Caco-2 (cell line): ENCODE measurements at regions not wholly inside any gene's neighbourhood (a gene's known extent, or its start where the extent isn't known, plus 50 kb on each side); places are given as distances from the start of the nearest gene placed in this dataset.

ENCODE experiments used
- BruUV-seq: library from RNA; stranded (reverse); fragments of 400-500 nt; replicated peaks from 2 replicates; lab custom pipeline; 2021; lab: Mats Ljungman, UMichigan
- CTCF ChIA-PET: fragments of 300-600 bp; sonication (Branson Sonifier 250); formaldehyde crosslinking; loops from one replicate; lab custom pipeline; 2022; ENCODE audit warnings: antibody characterized with exemption; lab: Charles Lee
- POLR2A ChIA-PET: fragments of 300-600 bp; sonication (Branson Sonifier 250); formaldehyde crosslinking; loops from one replicate; lab custom pipeline; 2022; ENCODE audit warnings: antibody characterized with exemption; lab: Charles Lee
- DNase-seq, 2 experiments: peaks; one replicate each; pipeline versions ENCODE4 v3.0.0 to v3.0.0-alpha.2; 2020 to 2022
- H3K27me3 ChIP-seq: replicated peaks from 2 replicates; pipeline ENCODE4 v1.6.0; 2011; ENCODE audit warnings: low read length; ENCODE audit not compliant: control insufficient read depth, insufficient read depth
- H3K36me3 ChIP-seq: 2 replicates; pipeline ENCODE4 v1.5.1; 2011; ENCODE audit warnings: low read length; ENCODE audit not compliant: control insufficient read depth, insufficient read depth
- H3K4me1 ChIP-seq: fragments of 250-450 bp; sonication (Bioruptor Pico); 2 replicates; pipeline ENCODE4 v1.5.1; 2020; ENCODE audit warnings: mild to moderate bottlenecking
- H3K4me3 ChIP-seq: 2 replicates; pipeline ENCODE4 v1.5.1; 2011; ENCODE audit warnings: low read depth, mild to moderate bottlenecking, control low read depth, low read length
- H3K9me3 ChIP-seq: fragments of 250-450 bp; sonication (Bioruptor Pico); 2 replicates; pipeline ENCODE4 v1.5.1; 2020; ENCODE audit warnings: mild to moderate bottlenecking, moderate library complexity
- H3K27ac Mint-ChIP-seq: one replicate; pipeline ENCODE4 v1.8.0; 2022; ENCODE audit warnings: mixed read lengths; ENCODE audit not compliant: unreplicated experiment
- H3K27me3 Mint-ChIP-seq: one replicate; pipeline ENCODE4 v1.8.0; 2022; ENCODE audit warnings: mixed read lengths; ENCODE audit not compliant: insufficient read depth, unreplicated experiment
- H3K36me3 Mint-ChIP-seq: one replicate; pipeline ENCODE4 v1.8.0; 2022; ENCODE audit warnings: mild to moderate bottlenecking, mixed read lengths; ENCODE audit not compliant: insufficient read depth, unreplicated experiment
- H3K4me1 Mint-ChIP-seq: one replicate; pipeline ENCODE4 v1.8.0; 2022; ENCODE audit warnings: low read depth, mixed read lengths; ENCODE audit not compliant: unreplicated experiment
- H3K4me3 Mint-ChIP-seq: one replicate; pipeline ENCODE4 v1.8.0; 2022; ENCODE audit warnings: mild to moderate bottlenecking, moderate library complexity, mixed read lengths; ENCODE audit not compliant: unreplicated experiment
- H3K9me3 Mint-ChIP-seq: one replicate; pipeline ENCODE4 v1.8.0; 2022; ENCODE audit warnings: mixed read lengths; ENCODE audit not compliant: unreplicated experiment
- CTCF ChIP-seq, 2 experiments: fragments of 200-600 bp in 1 of 2; IDR thresholded peaks; 1 replicate in 1 of 2; 2 replicates in 1 of 2; pipeline versions ENCODE4 v1.5.1 to v1.8.0; 2011 to 2022; ENCODE audit warnings: antibody characterized with exemption in 1 of 2, control low read depth in 1 of 2, inconsistent platforms in 1 of 2, low read depth in 1 of 2, low read length in 1 of 2, mild to moderate bottlenecking in 1 of 2, moderate library complexity in 1 of 2; ENCODE audit not compliant: insufficient read depth in 1 of 2, severe bottlenecking in 1 of 2, unreplicated experiment in 1 of 2
- intact Hi-C: fragments of 100-400 bp; cut with micrococcal nuclease; formaldehyde crosslinking; loops from one replicate; pipeline ENCODE4 v1.10.0; 2022; ENCODE audit not compliant: unreplicated experiment

GRCh38 chrX:36583674-36584073, 424.5 kb upstream of the FAM47C start:
- POLR2A ChIA-PET = no interaction called here
- Histone ChIP-seq H3K36me3 (no peaks in the 10 kb centered on the region), H3K4me3 (no peak overlapping the region), H3K27me3 (no peaks in the 10 kb centered on the region), H3K9me3 (no peaks in the 10 kb centered on the region), H3K4me1 (no peaks in the 10 kb centered on the region)
- Mint-ChIP-seq H3K4me1 (no peaks in the 10 kb centered on the region), H3K4me3 (no peak overlapping the region), H3K9me3 (no peaks in the 10 kb centered on the region), H3K36me3 (no peaks in the 10 kb centered on the region), H3K27me3 (no peaks in the 10 kb centered on the region), H3K27ac (no peak overlapping the region)
- intact Hi-C loops = no loop called here
- TF ChIP-seq CTCF (IDR thresholded peaks at IDR 0.05; ENCODE audit: insufficient read depth in 1 of 2, low read depth in 1 of 2, low read length in 1 of 2, severe bottlenecking in 1 of 2, unreplicated experiment in 1 of 2) = no peak
- DNase-seq = no peak
- CTCF ChIA-PET = no interaction called here
- BruUV-seq = no TSS peak

- Histone ChIP-seq H3K27me3 (no peaks in the 10 kb centered on the region), H3K36me3 (no peaks in the 10 kb centered on the region), H3K9me3 (no peaks in the 10 kb centered on the region), H3K4me3 (no peak overlapping the region), H3K4me1 (no peaks in the 10 kb centered on the region)
- POLR2A ChIA-PET = no interaction called here
- no peaks in the 10 kb centered on the region for H3K4me1 Mint-ChIP-seq
- TF ChIP-seq CTCF (IDR thresholded peaks at IDR 0.05; ENCODE audit: insufficient read depth in 1 of 2, low read depth in 1 of 2, low read length in 1 of 2, severe bottlenecking in 1 of 2, unreplicated experiment in 1 of 2) = no peak
- intact Hi-C loops = no loop called here
- CTCF ChIA-PET = no interaction called here
- DNase-seq = no peak
- no peaks in the 10 kb centered on the region for H3K36me3 Mint-ChIP-seq
- BruUV-seq = no TSS peak
- H3K27ac Mint-ChIP-seq = no peak overlapping the region
- H3K27me3 Mint-ChIP-seq = no peaks in the 10 kb centered on the region
- H3K9me3 Mint-ChIP-seq = no peaks in the 10 kb centered on the region
- H3K4me3 Mint-ChIP-seq = no peak overlapping the region
Measured at GRCh38 chrX:36609616-36610585, 398.3 kb upstream of the FAM47C start.

GRCh38 chrX:36626898-36627297, 381.3 kb upstream of the FAM47C start:
- H3K27me3 ChIP-seq = no peaks in the 10 kb centered on the region
- DNase-seq = no peak
- BruUV-seq = no TSS peak
- H3K36me3 ChIP-seq = no peaks in the 10 kb centered on the region
- TF ChIP-seq CTCF (IDR thresholded peaks at IDR 0.05; ENCODE audit: insufficient read depth in 1 of 2, low read depth in 1 of 2, low read length in 1 of 2, severe bottlenecking in 1 of 2, unreplicated experiment in 1 of 2) = no peak
- H3K27ac Mint-ChIP-seq = no peak overlapping the region
- peaks cover 3% of the 10 kb centered on the region for H3K27me3 Mint-ChIP-seq
- no peaks in the 10 kb centered on the region for H3K4me1 ChIP-seq
- ChIA-PET POLR2A (no interaction called here), CTCF (no interaction called here)
- no peaks in the 10 kb centered on the region for H3K4me1 Mint-ChIP-seq
- H3K4me3 ChIP-seq = no peak overlapping the region
- intact Hi-C loops = no loop called here
- no peak overlapping the region for H3K4me3 Mint-ChIP-seq
- H3K36me3 Mint-ChIP-seq = no peaks in the 10 kb centered on the region
- no peaks in the 10 kb centered on the region for H3K9me3 Mint-ChIP-seq
- no peaks in the 10 kb centered on the region for H3K9me3 ChIP-seq
